GM10248 (cell line): ENCODE measurements at regions not wholly inside any gene's neighbourhood (a gene's known extent, or its start where the extent isn't known, plus 50 kb on each side); places are given as distances from the start of the nearest gene placed in this dataset.

Experiments
- CTCF ChIA-PET: fragments of 300-600 bp; sonication (Branson Sonifier 250); formaldehyde crosslinking; extraction: SDS; loops from one replicate; lab custom pipeline; 2021; ENCODE audit warnings: antibody characterized with exemption; lab: Yijun Ruan, JAX
- POLR2A ChIA-PET: fragments of 350-650 bp; sonication (Branson Sonifier 250); formaldehyde crosslinking; extraction: SDS; loops from one replicate; lab custom pipeline; 2020; ENCODE audit warnings: antibody characterized with exemption; lab: Yijun Ruan, JAX
- DNase-seq: peaks from one replicate; pipeline ENCODE4 v3.0.0; 2012; ENCODE audit errors: extremely low spot score
- TF ChIP-seq, protein P1 (sequence below): IDR thresholded peaks from 2 replicates; pipeline ENCODE4 v1.5.1; 2012; ENCODE audit warnings: mild to moderate bottlenecking, low read depth; ENCODE audit errors: extremely low read depth, missing control alignments, control extremely low read depth

DNA sequence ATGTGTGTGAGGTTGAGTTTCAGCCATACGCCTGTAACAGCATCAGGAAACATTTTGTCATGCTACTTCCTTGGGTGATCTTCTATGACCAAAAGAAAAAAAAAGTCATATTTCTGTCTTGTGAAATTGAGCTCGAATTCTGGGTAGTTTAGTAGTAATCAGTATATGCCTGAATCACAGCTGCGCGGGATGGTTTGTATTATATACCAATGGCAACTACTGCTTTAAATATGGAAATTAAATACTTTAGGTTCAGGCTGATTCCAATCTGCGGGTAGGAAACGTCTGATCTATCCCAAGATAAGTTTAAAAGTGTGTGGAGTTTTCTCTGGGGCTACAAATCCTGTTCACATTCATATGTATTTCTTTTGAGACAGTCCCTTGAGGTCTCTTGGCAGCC, 115.6 kb upstream of the FERMT1 start:
- TF ChIP-seq, protein P1, sequence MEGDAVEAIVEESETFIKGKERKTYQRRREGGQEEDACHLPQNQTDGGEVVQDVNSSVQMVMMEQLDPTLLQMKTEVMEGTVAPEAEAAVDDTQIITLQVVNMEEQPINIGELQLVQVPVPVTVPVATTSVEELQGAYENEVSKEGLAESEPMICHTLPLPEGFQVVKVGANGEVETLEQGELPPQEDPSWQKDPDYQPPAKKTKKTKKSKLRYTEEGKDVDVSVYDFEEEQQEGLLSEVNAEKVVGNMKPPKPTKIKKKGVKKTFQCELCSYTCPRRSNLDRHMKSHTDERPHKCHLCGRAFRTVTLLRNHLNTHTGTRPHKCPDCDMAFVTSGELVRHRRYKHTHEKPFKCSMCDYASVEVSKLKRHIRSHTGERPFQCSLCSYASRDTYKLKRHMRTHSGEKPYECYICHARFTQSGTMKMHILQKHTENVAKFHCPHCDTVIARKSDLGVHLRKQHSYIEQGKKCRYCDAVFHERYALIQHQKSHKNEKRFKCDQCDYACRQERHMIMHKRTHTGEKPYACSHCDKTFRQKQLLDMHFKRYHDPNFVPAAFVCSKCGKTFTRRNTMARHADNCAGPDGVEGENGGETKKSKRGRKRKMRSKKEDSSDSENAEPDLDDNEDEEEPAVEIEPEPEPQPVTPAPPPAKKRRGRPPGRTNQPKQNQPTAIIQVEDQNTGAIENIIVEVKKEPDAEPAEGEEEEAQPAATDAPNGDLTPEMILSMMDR, result no peak
- CTCF ChIA-PET, result no interaction called here
- POLR2A ChIA-PET, result no interaction called here
- no peak for DNase-seq

DNA sequence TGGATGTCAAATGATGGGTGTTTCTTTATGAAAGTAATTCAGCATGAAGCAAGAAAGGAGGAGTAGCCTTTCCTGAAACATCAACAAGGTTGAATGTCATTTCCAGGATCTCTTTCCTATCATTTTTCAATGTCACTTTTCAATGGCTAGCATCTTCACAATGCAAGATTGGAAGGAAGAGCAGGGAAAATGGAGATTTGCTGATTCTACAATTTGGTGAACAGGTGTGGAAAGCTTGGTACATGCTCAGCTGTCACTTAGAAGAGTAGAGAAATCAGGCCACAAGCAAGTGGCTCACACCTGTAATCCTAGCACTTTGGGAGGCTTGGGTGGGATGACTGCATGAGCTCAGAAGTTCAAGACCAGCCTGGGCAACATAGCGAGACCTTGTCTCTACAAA, 112.7 kb upstream of the FERMT1 start:
- ChIA-PET POLR2A (no interaction called here), CTCF (interaction anchor here (1.7 kb wide), 1 partner anchor 15 kb away, joined by 3 read pairs; no protein-coding TSS in a partner anchor)
- no peak for DNase-seq
- TF ChIP-seq, protein P1, result no peak

DNA sequence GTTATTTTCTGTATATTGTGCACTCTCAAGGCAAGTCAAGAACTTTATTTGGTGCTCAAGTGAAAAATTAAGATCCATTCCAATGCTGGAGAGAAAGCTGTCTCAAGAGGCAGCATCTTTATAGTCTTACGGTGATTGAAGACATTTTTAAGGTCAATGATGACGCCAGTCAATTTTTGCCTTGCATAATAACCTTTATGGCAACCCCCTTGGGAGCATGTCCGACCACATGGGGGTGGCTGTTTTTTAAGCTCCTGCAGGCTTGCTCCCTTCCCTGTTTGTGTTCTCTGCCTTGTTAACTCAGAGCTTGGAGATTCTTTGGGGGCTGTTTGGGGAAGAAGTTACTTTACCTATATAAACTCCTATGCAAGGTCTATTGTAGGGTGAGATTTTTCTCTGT, 109.6 kb upstream of the FERMT1 start:
- DNase-seq, result no peak
- CTCF ChIA-PET, result no interaction called here
- TF ChIP-seq, protein P1, result no peak
- POLR2A ChIA-PET, result no interaction called here

DNA sequence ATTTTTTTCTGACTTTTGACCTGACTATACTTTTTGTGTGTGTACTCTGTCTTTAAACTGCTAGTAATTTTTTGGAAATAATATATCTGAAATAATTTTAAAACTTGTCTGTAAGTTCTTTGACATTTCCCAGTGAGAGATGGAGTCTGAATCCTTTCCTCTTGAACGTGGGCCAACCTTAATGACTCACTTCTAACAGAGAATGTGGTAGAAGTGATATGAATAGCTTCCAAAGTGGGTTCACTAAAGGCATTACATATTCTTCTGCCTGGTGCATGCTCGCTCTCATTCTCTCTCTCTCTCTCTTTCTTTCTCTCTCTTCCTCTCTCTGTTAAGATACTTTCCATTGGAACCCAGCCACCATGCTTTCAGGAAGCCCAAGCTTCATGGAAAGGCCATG, 108.7 kb upstream of the FERMT1 start:
- POLR2A ChIA-PET, result no interaction called here

DNA sequence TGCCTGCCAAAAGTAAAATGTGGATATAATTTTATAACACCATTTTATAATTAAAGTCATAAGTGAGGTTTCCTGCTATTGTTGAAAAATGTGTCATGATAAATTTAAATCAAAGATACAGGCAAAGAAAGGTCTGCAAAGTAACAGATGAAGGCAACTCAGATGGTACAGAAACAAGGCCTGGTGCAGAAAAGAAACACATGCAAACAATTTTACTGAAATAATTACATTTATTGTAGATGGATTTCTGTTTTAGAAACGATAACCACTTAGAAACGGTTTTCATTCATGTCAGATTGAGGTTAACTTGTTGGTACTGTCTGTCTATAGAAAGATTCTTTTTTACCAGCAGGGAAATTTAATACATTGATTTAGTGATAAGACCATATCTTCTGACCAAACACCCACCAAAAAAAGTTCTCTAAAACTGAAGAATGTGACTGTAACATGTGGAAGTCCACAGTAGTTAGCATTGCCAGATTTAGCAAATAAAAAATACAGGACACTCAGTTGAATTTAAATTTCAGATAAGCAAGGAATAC, 105.5 kb upstream of the FERMT1 start:
- ChIA-PET CTCF (no interaction called here), POLR2A (no interaction called here)

More for the DNA sequence above, 108.7 kb upstream of the FERMT1 start:
- TF ChIP-seq, protein P1, result no peak
- CTCF ChIA-PET, result interaction anchor here (0.8 kb wide), 1 partner anchor 36 kb away, joined by 3 read pairs; no protein-coding TSS in a partner anchor
- no peak for DNase-seq

DNA sequence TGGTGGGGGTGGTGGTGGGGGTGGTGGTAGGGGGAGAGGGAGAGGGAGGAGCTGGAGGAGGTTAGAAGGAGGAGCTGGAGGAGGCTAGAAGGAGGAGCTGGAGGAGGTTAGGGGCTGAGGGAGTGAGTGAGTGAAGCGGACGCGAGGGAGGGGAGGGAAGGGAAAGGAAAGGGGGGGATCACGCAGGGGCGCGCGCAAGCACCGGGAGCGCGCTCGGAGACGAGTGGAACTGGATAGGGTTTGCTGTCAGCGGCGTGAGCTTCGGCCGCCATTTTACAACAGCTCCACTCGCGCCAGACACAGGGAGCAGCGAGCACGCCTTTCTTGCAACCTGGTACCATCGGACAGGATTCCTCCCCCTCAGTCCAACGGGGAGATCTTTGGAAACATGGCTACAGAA, 90.5 kb upstream of the FERMT1 start:
- TF ChIP-seq, protein P1, result no peak
- no peak for DNase-seq
- CTCF ChIA-PET, result no interaction called here
- POLR2A ChIA-PET, result no interaction called here

More for the DNA sequence above, 105.5 kb upstream of the FERMT1 start:
- no peak for DNase-seq
- TF ChIP-seq, protein P1, result no peak
